ENCODE measurements at regions not wholly inside any gene's neighbourhood (a gene's known extent, or its start where the extent isn't known, plus 50 kb on each side); places are given as distances from the start of the nearest gene placed in this dataset.

DNA sequence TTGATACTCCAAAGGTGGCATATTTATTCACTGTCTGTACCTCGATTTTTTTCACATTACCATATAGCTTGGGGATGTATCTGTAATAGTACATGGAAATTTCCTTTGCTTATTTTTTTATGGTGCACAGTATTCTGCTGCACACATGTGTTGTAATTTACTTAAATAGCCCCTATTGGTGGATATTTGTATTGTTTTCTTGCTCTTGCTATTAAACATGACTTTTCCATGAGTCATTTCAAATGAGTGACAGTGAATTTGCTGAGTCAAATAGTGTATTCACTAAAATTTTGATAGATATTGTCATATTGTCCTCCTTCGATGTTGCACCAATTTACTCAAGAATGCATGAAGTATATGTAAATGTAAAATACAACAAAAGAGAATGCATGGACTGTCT lies 122.7 kb upstream of the STEAP4 start:
- DNase-seq (no peak), ATAC-seq (replicated peaks) (no peak)
- Mint-ChIP-seq H3K27me3 (no peaks in the 10 kb centered on the region), H3K4me3 (no peak overlapping the region), H3K9me3 (no peaks in the 10 kb centered on the region), H3K4me1 (ENCODE audit: low read depth in 2 of 2) (no peaks in the 10 kb centered on the region), H3K36me3 (ENCODE audit: insufficient read depth) (no peaks in the 10 kb centered on the region), H3K27ac (no peak overlapping the region)

DNA sequence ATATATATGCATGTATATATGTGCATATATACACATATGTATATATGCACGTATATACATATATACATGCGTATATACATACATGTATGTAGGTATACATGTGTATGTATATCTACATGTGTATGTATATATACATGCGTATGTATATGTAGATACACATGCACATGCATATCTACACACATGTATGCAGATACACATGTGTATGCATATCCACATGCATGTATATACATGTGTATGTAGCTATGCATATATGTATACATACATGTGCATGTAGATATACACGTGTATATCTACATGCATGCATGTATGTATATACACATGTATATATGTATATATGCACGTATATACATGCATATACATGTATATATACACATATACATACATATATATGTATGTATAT lies 95.8 kb upstream of the STEAP4 start:
- H3K27me3 Mint-ChIP-seq: no peaks in the 10 kb centered on the region
- H3K9me3 Mint-ChIP-seq: peaks cover 2 to 5% of the 10 kb centered on the region in 2 donors
- no peak overlapping the region for H3K27ac Mint-ChIP-seq
- DNase-seq (no peak), ATAC-seq (replicated peaks) (no peak)
- no peaks in the 10 kb centered on the region for H3K4me1 Mint-ChIP-seq (ENCODE audit: low read depth in 2 of 2)
- no peaks in the 10 kb centered on the region for H3K36me3 Mint-ChIP-seq (ENCODE audit: insufficient read depth)
- no peak overlapping the region for H3K4me3 Mint-ChIP-seq

DNA sequence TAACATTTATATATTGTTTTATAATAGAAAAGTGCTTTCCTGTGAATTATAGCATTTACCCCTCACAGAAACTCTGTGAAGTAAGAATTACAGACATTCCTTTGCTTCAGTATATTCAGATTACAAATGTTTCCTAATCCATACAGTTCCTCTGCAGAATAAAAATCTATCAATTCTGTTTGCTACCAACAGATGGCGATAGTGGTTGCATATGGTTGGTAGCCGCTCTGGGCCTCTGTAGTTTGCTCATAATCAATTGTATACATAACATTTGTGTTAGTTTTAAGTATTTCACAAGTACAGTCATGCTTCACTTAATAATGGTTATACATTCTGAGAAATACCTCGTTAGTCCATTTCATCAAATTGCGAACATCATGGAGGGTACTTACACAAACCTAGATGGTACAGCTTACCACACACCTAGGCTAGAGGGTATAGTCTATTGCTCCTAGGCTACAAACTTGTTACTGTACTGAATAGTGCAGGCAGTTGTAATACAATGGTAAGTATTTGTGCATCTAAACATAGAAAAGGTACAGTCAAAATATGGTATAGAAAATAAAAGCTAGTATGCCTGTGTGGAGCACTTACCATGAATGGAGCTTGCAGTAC lies 94.4 kb upstream of the STEAP4 start:
- ATAC-seq (replicated peaks) (no peak), DNase-seq (no peak)
- Mint-ChIP-seq H3K36me3 (ENCODE audit: insufficient read depth) (no peaks in the 10 kb centered on the region), H3K27ac (no peak overlapping the region), H3K4me1 (ENCODE audit: low read depth in 2 of 2) (no peaks in the 10 kb centered on the region), H3K4me3 (no peak overlapping the region), H3K27me3 (no peaks in the 10 kb centered on the region), H3K9me3 (peaks cover 2 to 5% of the 10 kb centered on the region in 2 donors)

DNA sequence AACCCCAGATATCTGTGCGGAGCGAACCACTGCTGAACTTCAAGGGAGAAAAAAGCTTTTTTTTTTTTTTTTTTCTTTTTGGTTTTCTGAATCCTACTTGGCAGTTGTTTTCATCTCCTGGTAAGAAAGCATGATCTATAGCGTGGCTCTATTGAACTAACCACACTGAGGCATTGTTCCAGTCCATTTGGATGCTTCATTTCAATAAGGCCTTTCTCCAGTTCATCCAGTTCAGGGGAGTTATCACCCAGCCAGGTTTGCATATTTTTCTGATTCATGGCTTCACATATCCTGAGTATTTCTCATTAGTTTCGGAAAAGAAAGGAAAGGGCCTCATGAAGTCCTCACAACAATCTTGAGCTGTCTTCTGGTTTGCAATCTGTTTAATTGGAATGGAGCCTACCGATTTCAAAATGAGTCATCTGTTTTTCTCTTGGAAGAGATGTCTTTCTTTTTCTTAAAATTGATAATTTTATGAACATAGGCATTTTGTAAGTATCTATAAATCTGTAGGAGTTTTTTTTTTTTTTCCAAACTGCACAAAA lies 93.1 kb upstream of the STEAP4 start:
- Mint-ChIP-seq H3K27me3 (no peaks in the 10 kb centered on the region), H3K4me3 (no peak overlapping the region), H3K27ac (no peak overlapping the region), H3K9me3 (no peaks in the 10 kb centered on the region), H3K36me3 (ENCODE audit: insufficient read depth) (no peaks in the 10 kb centered on the region), H3K4me1 (ENCODE audit: low read depth in 2 of 2) (no peaks in the 10 kb centered on the region)
- DNase-seq (no peak), ATAC-seq (replicated peaks) (no peak)

DNA sequence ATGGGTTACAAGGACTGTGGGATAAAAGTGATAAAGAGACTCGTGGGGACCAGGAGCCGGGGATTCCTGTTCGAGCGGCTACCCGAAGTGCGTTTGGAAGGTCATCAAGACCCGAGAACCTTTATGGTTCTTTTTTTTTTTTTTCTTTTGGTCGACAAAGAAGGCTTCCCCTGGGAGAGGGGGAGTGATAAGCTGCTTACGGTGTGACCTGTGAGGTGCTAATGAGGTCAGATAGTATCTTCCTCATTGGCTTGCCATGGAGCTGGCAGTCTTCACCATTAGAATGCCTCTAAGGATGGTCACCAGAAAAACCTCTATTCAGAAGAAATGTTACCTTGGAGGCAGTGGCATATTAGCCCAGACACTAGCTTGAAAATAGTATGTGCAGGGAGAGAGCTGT lies 92.3 kb upstream of the STEAP4 start:
- Mint-ChIP-seq H3K27me3 (no peaks in the 10 kb centered on the region), H3K4me3 (no peak overlapping the region), H3K4me1 (ENCODE audit: low read depth in 2 of 2) (no peaks in the 10 kb centered on the region), H3K9me3 (no peaks in the 10 kb centered on the region), H3K27ac (no peak overlapping the region), H3K36me3 (ENCODE audit: insufficient read depth) (no peaks in the 10 kb centered on the region)
- no peak for ATAC-seq (replicated peaks)
- no peak for DNase-seq

DNA sequence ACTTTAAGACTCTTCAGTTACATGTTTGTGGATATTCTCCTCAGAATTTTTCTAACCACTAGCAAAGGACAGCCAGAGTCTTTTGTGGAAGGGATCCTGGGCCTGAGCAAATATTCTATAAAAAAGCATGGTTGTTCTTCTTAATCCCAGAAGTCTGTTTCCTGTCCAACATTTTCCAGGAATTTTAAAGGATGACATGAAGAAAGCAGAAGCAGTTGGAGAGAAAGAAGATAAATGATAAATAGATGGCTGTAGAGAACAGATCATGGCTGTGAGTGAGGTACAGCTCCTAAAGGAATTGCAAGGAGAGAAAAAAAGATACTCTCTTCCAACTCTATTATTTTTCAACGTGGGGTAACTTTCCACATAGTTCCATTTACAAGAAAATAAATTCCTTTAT lies 91.8 kb upstream of the STEAP4 start:
- H3K36me3 Mint-ChIP-seq (ENCODE audit: insufficient read depth): no peaks in the 10 kb centered on the region
- no peaks in the 10 kb centered on the region for H3K4me1 Mint-ChIP-seq (ENCODE audit: low read depth in 2 of 2)
- no peak for ATAC-seq (replicated peaks)
- H3K4me3 Mint-ChIP-seq: no peak overlapping the region
- DNase-seq: no peak
- H3K27me3 Mint-ChIP-seq: no peaks in the 10 kb centered on the region
- no peak overlapping the region for H3K27ac Mint-ChIP-seq
- H3K9me3 Mint-ChIP-seq: no peaks in the 10 kb centered on the region

DNA sequence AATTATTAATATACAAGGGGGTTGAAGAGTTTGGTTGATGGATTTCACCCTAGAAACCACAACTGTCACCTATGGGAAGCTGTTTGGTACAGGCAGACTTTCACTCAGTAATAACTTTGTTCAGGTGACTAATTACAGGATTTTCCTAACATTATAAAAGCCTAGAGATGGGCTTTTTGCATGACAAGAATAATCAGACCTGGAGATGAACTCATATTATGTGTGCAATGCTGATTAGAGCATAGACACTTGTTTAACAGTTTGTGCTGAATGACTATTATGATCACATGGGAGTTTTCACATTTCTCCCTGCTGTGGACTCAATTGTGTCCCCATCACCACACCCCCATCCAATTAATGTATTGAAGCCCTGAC lies 90.2 kb upstream of the STEAP4 start:
- no peak overlapping the region for H3K4me3 Mint-ChIP-seq
- H3K27me3 Mint-ChIP-seq: no peaks in the 10 kb centered on the region
- H3K4me1 Mint-ChIP-seq (ENCODE audit: low read depth in 2 of 2): no peaks in the 10 kb centered on the region
- H3K36me3 Mint-ChIP-seq (ENCODE audit: insufficient read depth): no peaks in the 10 kb centered on the region
- H3K9me3 Mint-ChIP-seq: no peaks in the 10 kb centered on the region
- no peak overlapping the region for H3K27ac Mint-ChIP-seq
- ATAC-seq (replicated peaks) (no peak), DNase-seq (no peak)

DNA sequence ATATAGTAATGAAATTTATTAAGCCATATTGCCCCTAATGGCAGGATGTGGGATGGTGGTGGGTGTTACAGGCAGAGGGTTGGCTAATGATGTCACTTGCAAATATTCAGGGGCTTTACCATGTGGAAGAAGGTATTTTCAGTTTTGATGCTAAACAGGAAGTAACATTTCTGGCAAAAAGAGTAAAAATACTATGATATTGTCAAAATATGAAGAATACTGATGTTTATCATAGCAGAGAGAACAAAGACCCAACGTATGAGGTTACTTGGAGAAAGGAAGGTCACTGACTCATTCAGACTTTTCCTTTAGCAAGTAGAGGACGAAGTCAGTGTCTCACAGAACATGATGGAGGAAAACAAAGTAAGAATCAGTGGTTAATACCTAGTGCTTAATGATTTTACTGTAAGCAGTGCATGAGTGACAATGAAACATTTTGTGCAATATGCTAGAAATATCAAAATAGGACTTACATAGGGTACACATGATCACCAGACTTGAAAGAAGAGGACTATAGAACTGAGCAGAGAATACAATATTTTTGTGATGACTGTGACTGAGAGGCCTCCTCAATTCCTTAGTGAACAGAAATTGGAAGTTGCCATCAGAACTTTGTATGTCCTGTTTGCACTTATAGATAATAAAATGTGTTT lies 89.7 kb upstream of the STEAP4 start:
- Mint-ChIP-seq H3K27ac (no peak overlapping the region), H3K27me3 (no peaks in the 10 kb centered on the region), H3K9me3 (no peaks in the 10 kb centered on the region), H3K4me1 (ENCODE audit: low read depth in 2 of 2) (no peaks in the 10 kb centered on the region), H3K36me3 (ENCODE audit: insufficient read depth) (no peaks in the 10 kb centered on the region), H3K4me3 (no peak overlapping the region)
- ATAC-seq (replicated peaks): no peak
- no peak for DNase-seq

DNA sequence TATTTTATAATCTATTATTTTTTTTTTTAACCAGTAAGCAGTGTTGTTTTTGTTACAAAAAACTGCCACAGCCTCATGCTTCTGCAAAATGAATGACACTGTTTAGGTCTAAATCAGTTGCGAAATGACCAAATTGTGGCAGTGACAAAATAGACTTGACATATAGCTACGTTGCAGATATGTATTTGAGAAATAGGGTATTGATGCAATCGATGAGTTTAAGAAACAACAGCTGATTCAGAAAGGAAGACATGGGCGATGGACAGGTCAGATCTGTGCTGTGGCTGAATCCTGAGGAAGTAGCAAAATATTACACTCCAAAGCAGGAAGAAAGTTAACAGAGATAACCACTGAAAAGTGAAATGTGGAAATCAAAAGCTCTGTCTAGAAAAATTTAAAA lies 89.0 kb upstream of the STEAP4 start:
- Mint-ChIP-seq H3K4me3 (no peak overlapping the region), H3K4me1 (ENCODE audit: low read depth in 2 of 2) (no peaks in the 10 kb centered on the region), H3K36me3 (ENCODE audit: insufficient read depth) (no peaks in the 10 kb centered on the region), H3K27me3 (no peaks in the 10 kb centered on the region), H3K27ac (no peak overlapping the region), H3K9me3 (no peaks in the 10 kb centered on the region)
- ATAC-seq (replicated peaks): no peak
- no peak for DNase-seq

DNA sequence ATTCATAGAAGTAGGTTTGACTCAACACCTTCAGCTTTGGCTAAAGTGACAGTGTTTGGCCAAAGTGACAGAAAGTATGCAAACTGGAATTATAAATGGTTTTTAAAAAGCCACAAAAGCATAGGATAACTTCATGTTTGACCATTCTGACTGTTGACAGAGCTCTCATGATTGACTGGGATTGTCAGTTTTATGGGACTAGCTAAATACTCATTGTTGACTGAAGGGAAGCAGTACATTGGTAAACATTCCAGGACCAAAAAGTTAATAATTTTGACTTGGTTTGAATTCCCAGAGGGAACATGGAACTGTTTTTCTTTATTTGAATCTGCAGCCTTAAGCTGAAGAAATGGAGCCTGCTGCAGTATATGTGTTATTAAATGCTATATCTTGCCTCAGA lies 84.6 kb upstream of the STEAP4 start:
- H3K27me3 Mint-ChIP-seq: peaks cover 0 to 17% of the 10 kb centered on the region in 2 donors
- DNase-seq: no peak
- H3K4me3 Mint-ChIP-seq: no peak overlapping the region
- H3K4me1 Mint-ChIP-seq (ENCODE audit: low read depth in 2 of 2): no peaks in the 10 kb centered on the region
- no peak for ATAC-seq (replicated peaks)
- H3K9me3 Mint-ChIP-seq: no peaks in the 10 kb centered on the region
- no peaks in the 10 kb centered on the region for H3K36me3 Mint-ChIP-seq (ENCODE audit: insufficient read depth)
- H3K27ac Mint-ChIP-seq: no peak overlapping the region

DNA sequence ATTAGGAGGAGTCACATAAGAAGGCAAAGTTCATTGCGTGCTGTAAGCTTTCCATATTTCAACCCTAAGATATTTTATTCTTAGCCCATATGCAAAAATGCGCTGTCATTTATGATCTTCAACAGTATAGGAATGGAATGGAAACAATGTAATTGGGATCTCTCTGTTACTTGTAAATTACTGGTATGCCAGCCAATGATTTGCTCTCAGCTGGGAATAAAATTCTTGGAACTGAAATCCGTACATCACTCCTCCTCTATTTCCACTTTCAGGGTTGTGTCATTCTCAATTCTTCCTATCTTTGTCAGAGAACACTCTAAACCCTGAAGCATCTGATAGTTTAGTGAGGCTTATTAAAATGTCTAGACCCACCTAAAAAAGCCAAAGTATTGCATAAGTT lies 80.7 kb upstream of the STEAP4 start:
- no peak overlapping the region for H3K4me3 Mint-ChIP-seq
- no peaks in the 10 kb centered on the region for H3K4me1 Mint-ChIP-seq (ENCODE audit: low read depth in 2 of 2)
- no peak overlapping the region for H3K27ac Mint-ChIP-seq
- no peak for DNase-seq
- peaks cover 0 to 2% of the 10 kb centered on the region in 2 donors for H3K9me3 Mint-ChIP-seq
- H3K36me3 Mint-ChIP-seq (ENCODE audit: insufficient read depth): no peaks in the 10 kb centered on the region
- no peak for ATAC-seq (replicated peaks)
- peaks cover 9 to 17% of the 10 kb centered on the region in 2 donors for H3K27me3 Mint-ChIP-seq

DNA sequence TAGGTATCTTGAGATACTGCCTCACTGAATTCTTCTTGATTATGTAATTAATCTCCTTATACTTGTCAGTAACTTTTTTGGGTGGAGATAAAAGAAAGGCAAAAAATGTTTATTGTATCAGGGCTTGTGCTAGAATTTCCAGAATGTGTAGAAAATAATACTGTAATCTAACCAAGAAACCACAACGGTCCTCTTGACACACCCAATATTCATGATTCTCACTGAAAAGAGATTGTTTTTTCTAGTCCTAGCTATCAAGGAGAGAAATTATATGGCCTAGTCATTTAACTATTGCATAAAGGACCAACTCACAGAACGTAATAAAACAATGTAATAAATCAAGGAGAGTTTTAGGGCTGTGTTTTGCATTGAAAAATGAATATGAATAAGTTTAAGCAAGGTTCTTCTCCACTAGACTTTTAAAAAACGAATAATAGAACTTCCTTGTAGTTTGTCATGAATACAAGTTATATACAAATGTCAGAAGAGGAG lies 80.0 kb upstream of the STEAP4 start:
- DNase-seq: no peak
- no peak for ATAC-seq (replicated peaks)
- no peaks in the 10 kb centered on the region for H3K4me1 Mint-ChIP-seq (ENCODE audit: low read depth in 2 of 2)
- no peak overlapping the region for H3K27ac Mint-ChIP-seq
- H3K9me3 Mint-ChIP-seq: peaks cover 0 to 2% of the 10 kb centered on the region in 2 donors
- no peak overlapping the region for H3K4me3 Mint-ChIP-seq
- no peaks in the 10 kb centered on the region for H3K36me3 Mint-ChIP-seq (ENCODE audit: insufficient read depth)
- H3K27me3 Mint-ChIP-seq: peaks cover 9 to 17% of the 10 kb centered on the region in 2 donors

DNA sequence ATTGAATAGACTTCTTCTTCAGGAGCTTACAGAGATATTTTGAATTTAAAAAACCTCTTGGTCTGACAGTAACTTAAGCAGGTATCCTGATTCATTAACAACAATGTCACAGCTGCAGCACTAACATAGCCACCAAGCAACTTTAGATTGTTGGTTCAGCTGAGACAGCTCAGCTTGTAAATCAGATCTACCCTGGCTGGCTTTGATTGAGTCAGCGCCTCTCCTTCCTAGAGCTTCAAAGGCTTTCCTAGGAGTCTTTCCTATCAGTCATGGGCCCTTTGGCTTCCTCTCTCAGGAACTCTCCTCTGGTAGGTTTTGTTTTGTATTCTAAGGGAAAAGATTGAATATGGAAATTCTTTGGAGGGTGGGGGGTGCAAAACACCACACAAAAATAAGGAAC lies 70.7 kb upstream of the STEAP4 start:
- ATAC-seq (replicated peaks) (no peak), DNase-seq (no peak)
- Mint-ChIP-seq H3K4me1 (ENCODE audit: low read depth in 2 of 2) (no peaks in the 10 kb centered on the region), H3K27me3 (no peaks in the 10 kb centered on the region), H3K4me3 (no peak overlapping the region), H3K9me3 (no peaks in the 10 kb centered on the region), H3K27ac (no peak overlapping the region), H3K36me3 (ENCODE audit: insufficient read depth) (no peaks in the 10 kb centered on the region)

DNA sequence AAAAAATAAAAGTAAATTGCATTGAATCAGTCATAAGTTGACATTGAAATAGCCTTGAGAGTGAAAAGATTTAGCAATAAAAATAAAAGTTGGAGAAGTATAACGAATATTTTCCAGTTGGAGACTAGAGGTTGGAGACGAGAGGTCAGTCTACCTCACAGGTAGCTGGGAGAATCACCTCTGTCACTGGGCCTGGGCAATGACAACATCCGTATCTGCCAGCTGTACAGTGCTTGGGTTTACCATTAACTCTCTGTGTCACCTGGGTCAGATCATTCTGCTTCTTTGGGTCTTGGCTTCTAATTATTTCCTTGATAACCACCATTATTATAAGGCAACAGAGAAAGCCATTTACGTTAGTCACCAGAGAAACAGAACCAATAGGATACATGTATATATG lies 62.0 kb upstream of the STEAP4 start:
- DNase-seq (no peak), ATAC-seq (replicated peaks) (no peak)
- Mint-ChIP-seq H3K27me3 (no peaks in the 10 kb centered on the region), H3K9me3 (no peaks in the 10 kb centered on the region), H3K4me1 (ENCODE audit: low read depth in 2 of 2) (no peaks in the 10 kb centered on the region), H3K27ac (no peak overlapping the region), H3K36me3 (ENCODE audit: insufficient read depth) (no peaks in the 10 kb centered on the region), H3K4me3 (no peak overlapping the region)
